GM12878 (cell line): ENCODE measurements at regions not wholly inside any gene's neighbourhood (a gene's known extent, or its start where the extent isn't known, plus 50 kb on each side); places are given as distances from the start of the nearest gene placed in this dataset.

Experiments used
- ATF7 ChIP-seq: fragments of 450-650 bp; IDR thresholded peaks from 2 replicates; pipeline ENCODE4 v1.6.1; 2016; ENCODE audit warnings: low read depth, mild to moderate bottlenecking
- BACH1 ChIP-seq: fragments of 450-650 bp; IDR thresholded peaks from 2 replicates; pipeline ENCODE4 v1.6.1; 2017; ENCODE audit warnings: mild to moderate bottlenecking, borderline replicate concordance
- BRCA1 ChIP-seq: IDR thresholded peaks from 2 replicates; pipeline ENCODE4 v1.6.1; 2011; ENCODE audit warnings: low read depth, low read length, improper control_type of control experiment
- CBFB ChIP-seq: IDR thresholded peaks from 2 replicates; pipeline ENCODE4 v1.6.1; 2016; ENCODE audit warnings: antibody characterized with exemption, low read depth
- CEBPB ChIP-seq, 2 experiments: fragments of 150-350 bp in 1 of 2; IDR thresholded peaks; 2 replicates each; pipeline ENCODE4 v1.6.1; 2012 to 2014; ENCODE audit warnings: low read depth in 2 of 2, low read length in 2 of 2, borderline replicate concordance in 1 of 2, inconsistent platforms in 1 of 2
- CREM ChIP-seq: IDR thresholded peaks from 2 replicates; pipeline ENCODE4 v1.6.1; 2014; ENCODE audit warnings: antibody characterized with exemption, low read depth
- DPF2 ChIP-seq: fragments of 450-650 bp; IDR thresholded peaks from 2 replicates; pipeline ENCODE4 v1.6.1; 2017; ENCODE audit warnings: mild to moderate bottlenecking
- FOXM1 ChIP-seq: IDR thresholded peaks from 2 replicates; pipeline ENCODE4 v1.6.1; 2012; ENCODE audit warnings: low read depth, mild to moderate bottlenecking, inconsistent platforms, low read length, moderate library complexity
- HCFC1 ChIP-seq: fragments of 150-350 bp; IDR thresholded peaks from 2 replicates; pipeline ENCODE4 v1.6.1; 2014; ENCODE audit warnings: low read length
- HDAC6 ChIP-seq: fragments of 200-600 bp; sonication (generic); IDR thresholded peaks from one replicate; pipeline ENCODE4 v1.8.0; 2017; ENCODE audit warnings: antibody characterized with exemption; ENCODE audit not compliant: unreplicated experiment
- IRF4 ChIP-seq: IDR thresholded peaks from 2 replicates; pipeline ENCODE4 v1.6.1; 2011; ENCODE audit warnings: low read depth, low read length
- KDM1A ChIP-seq: fragments of 200-600 bp; sonication (generic); IDR thresholded peaks from 2 replicates; pipeline ENCODE4 v1.6.1; 2016; ENCODE audit warnings: borderline replicate concordance
- NR2C1 ChIP-seq: fragments of 450-650 bp; IDR thresholded peaks from 2 replicates; pipeline ENCODE4 v1.6.1; 2017; ENCODE audit warnings: antibody characterized with exemption, mild to moderate bottlenecking, moderate library complexity
- POLR2AphosphoS2 ChIP-seq: IDR thresholded peaks from 2 replicates; pipeline ENCODE4 v1.6.1; 2011; ENCODE audit warnings: low read depth, mild to moderate bottlenecking, low read length, improper control_type of control experiment, moderate library complexity
- RELA ChIP-seq: fragments of 450-650 bp; IDR thresholded peaks from 2 replicates; pipeline ENCODE4 v1.8.0; 2014; ENCODE audit warnings: borderline replicate concordance; ENCODE audit not compliant: partially characterized antibody
- STAT3 ChIP-seq: IDR thresholded peaks from 2 replicates; pipeline ENCODE4 v1.6.1; 2011; ENCODE audit warnings: low read depth, low read length, improper control_type of control experiment
- SUPT20H ChIP-seq: IDR thresholded peaks from 2 replicates; pipeline ENCODE4 v1.6.1; 2011; ENCODE audit warnings: low read depth, mild to moderate bottlenecking, low read length, moderate library complexity, borderline replicate concordance; ENCODE audit not compliant: control insufficient read depth
- TCF3 ChIP-seq: IDR thresholded peaks from 2 replicates; pipeline ENCODE4 v1.6.1; 2012; ENCODE audit warnings: low read depth, mild to moderate bottlenecking, low read length, borderline replicate concordance; ENCODE audit not compliant: insufficient read depth
- YY1 ChIP-seq: IDR thresholded peaks from 2 replicates; pipeline ENCODE4 v1.6.1; 2011; ENCODE audit warnings: low read depth, mild to moderate bottlenecking, low read length
- ZBED1 ChIP-seq: IDR thresholded peaks from 2 replicates; pipeline ENCODE4 v1.6.1; 2016; ENCODE audit warnings: borderline replicate concordance
- ZNF207 ChIP-seq: fragments of 450-650 bp; IDR thresholded peaks from 2 replicates; pipeline ENCODE4 v1.6.1; 2014; ENCODE audit warnings: antibody characterized with exemption, mild to moderate bottlenecking, borderline replicate concordance
- ZNF384 ChIP-seq: IDR thresholded peaks from 2 replicates; pipeline ENCODE4 v1.6.1; 2012; ENCODE audit warnings: low read depth, mild to moderate bottlenecking, low read length, improper control_type of control experiment, borderline replicate concordance
- TF ChIP-seq, protein P1 (sequence below): fragments of 150-350 bp; IDR thresholded peaks from 2 replicates; pipeline ENCODE4 v1.6.1; 2014; ENCODE audit warnings: mild to moderate bottlenecking, low read depth, low read length
- TF ChIP-seq, protein P2 (sequence below): fragments of 450-650 bp; IDR thresholded peaks from 2 replicates; pipeline ENCODE4 v1.6.1; 2017; ENCODE audit warnings: mild to moderate bottlenecking, low read depth, inconsistent platforms; ENCODE audit not compliant: poor library complexity, severe bottlenecking
- TF ChIP-seq, protein P3 (sequence below): fragments of 450-650 bp; formaldehyde crosslinking; IDR thresholded peaks from 2 replicates; pipeline ENCODE4 v1.5.0; 2022; ENCODE audit warnings: mild to moderate bottlenecking, missing genetic modification characterization
- TF ChIP-seq, protein P4 (sequence below): IDR thresholded peaks from 2 replicates; pipeline ENCODE4 v1.6.1; 2011; ENCODE audit warnings: low read depth, low read length, improper control_type of control experiment, borderline replicate concordance

DNA sequence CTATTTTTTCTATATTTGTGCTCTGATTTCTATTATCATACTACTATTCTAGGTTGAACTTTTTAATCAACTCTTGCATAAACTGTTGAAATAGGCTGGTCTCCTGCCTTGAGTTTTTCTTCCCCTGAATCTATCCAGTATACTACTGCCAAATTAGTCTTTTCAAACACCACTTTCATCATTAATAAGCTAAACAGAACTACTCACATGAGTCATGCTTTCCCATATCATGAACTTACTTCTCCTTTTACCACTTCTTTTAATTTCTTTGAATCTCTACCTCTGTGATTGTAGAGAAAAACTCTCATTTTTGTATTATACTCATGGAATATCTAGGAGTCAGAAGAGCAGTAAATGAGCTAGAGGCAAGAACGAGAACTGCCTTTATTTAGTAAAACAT lies 340.3 kb upstream of the PDE3A start (continued):
- TF ChIP-seq CBFB (no peak), ZBED1 (no peak), BRCA1 (no peak), BACH1 (peak; percentile 72; the same call in 1 of the 2 replicates), ZNF384 (no peak), KDM1A (no peak), HDAC6 (no peak), ATF7 (peak; percentile 62; the same call in 1 of the 2 replicates), DPF2 (peak; percentile 50; the same call in 1 of the 2 replicates), STAT3 (no peak), IRF4 (0 out of 2 replicates have a peak, but pooled peaks have one; percentile 26), RELA (no peak), HCFC1 (no peak), CREM (no peak), SUPT20H (no peak), CEBPB (IDR thresholded peaks at IDR 0.05; ENCODE audit: borderline replicate concordance in 1 of 2, low read depth in 2 of 2, low read length in 2 of 2) (no peak), YY1 (no peak), POLR2AphosphoS2 (no peak), ZNF207 (no peak), TCF3 (no peak), NR2C1 (no peak), FOXM1 (no peak)
- TF ChIP-seq, protein P1, sequence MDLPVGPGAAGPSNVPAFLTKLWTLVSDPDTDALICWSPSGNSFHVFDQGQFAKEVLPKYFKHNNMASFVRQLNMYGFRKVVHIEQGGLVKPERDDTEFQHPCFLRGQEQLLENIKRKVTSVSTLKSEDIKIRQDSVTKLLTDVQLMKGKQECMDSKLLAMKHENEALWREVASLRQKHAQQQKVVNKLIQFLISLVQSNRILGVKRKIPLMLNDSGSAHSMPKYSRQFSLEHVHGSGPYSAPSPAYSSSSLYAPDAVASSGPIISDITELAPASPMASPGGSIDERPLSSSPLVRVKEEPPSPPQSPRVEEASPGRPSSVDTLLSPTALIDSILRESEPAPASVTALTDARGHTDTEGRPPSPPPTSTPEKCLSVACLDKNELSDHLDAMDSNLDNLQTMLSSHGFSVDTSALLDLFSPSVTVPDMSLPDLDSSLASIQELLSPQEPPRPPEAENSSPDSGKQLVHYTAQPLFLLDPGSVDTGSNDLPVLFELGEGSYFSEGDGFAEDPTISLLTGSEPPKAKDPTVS: no peak
- TF ChIP-seq, protein P2, sequence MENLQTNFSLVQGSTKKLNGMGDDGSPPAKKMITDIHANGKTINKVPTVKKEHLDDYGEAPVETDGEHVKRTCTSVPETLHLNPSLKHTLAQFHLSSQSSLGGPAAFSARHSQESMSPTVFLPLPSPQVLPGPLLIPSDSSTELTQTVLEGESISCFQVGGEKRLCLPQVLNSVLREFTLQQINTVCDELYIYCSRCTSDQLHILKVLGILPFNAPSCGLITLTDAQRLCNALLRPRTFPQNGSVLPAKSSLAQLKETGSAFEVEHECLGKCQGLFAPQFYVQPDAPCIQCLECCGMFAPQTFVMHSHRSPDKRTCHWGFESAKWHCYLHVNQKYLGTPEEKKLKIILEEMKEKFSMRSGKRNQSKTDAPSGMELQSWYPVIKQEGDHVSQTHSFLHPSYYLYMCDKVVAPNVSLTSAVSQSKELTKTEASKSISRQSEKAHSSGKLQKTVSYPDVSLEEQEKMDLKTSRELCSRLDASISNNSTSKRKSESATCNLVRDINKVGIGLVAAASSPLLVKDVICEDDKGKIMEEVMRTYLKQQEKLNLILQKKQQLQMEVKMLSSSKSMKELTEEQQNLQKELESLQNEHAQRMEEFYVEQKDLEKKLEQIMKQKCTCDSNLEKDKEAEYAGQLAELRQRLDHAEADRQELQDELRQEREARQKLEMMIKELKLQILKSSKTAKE: no peak
- TF ChIP-seq, protein P3, sequence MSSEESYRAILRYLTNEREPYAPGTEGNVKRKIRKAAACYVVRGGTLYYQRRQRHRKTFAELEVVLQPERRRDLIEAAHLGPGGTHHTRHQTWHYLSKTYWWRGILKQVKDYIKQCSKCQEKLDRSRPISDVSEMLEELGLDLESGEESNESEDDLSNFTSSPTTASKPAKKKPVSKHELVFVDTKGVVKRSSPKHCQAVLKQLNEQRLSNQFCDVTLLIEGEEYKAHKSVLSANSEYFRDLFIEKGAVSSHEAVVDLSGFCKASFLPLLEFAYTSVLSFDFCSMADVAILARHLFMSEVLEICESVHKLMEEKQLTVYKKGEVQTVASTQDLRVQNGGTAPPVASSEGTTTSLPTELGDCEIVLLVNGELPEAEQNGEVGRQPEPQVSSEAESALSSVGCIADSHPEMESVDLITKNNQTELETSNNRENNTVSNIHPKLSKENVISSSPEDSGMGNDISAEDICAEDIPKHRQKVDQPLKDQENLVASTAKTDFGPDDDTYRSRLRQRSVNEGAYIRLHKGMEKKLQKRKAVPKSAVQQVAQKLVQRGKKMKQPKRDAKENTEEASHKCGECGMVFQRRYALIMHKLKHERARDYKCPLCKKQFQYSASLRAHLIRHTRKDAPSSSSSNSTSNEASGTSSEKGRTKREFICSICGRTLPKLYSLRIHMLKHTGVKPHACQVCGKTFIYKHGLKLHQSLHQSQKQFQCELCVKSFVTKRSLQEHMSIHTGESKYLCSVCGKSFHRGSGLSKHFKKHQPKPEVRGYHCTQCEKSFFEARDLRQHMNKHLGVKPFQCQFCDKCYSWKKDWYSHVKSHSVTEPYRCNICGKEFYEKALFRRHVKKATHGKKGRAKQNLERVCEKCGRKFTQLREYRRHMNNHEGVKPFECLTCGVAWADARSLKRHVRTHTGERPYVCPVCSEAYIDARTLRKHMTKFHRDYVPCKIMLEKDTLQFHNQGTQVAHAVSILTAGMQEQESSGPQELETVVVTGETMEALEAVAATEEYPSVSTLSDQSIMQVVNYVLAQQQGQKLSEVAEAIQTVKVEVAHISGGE (CRISPR knock-in tag): no peak
- TF ChIP-seq, protein P4, sequence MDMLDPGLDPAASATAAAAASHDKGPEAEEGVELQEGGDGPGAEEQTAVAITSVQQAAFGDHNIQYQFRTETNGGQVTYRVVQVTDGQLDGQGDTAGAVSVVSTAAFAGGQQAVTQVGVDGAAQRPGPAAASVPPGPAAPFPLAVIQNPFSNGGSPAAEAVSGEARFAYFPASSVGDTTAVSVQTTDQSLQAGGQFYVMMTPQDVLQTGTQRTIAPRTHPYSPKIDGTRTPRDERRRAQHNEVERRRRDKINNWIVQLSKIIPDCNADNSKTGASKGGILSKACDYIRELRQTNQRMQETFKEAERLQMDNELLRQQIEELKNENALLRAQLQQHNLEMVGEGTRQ: no peak
